AG04449 (cell line): ENCODE measurements at regions not wholly inside any gene's neighbourhood (a gene's known extent, or its start where the extent isn't known, plus 50 kb on each side); places are given as distances from the start of the nearest gene placed in this dataset.

Source experiments
- CTCF ChIA-PET: fragments of 350-600 bp; formaldehyde crosslinking; extraction: SDS; loops from one replicate; lab custom pipeline; 2021; ENCODE audit warnings: antibody characterized with exemption; lab: Yijun Ruan, JAX
- POLR2A ChIA-PET: fragments of 400-600, 350-600 bp; formaldehyde crosslinking; extraction: SDS; loops from one replicate; lab custom pipeline; 2020; ENCODE audit warnings: antibody characterized with exemption, inconsistent platforms; lab: Yijun Ruan, JAX
- DNase-seq: peaks from one replicate; pipeline ENCODE4 v3.0.0-alpha.2; 2010; ENCODE audit warnings: low read depth, low spot score
- H3K4me3 ChIP-seq: 2 replicates; pipeline ENCODE4 v1.5.1; 2011; ENCODE audit warnings: low read depth, mild to moderate bottlenecking, control low read depth, low read length
- TF ChIP-seq, protein P1 (sequence below): IDR thresholded peaks from one replicate; pipeline ENCODE4 v1.5.1; 2011; ENCODE audit warnings: mild to moderate bottlenecking, moderate library complexity, low read length, control low read depth, inconsistent platforms; ENCODE audit not compliant: insufficient read depth; ENCODE audit errors: missing control alignments

- CTCF ChIA-PET, result interaction anchor here (0.9 kb wide), 1 partner anchor 15 kb away, joined by 3 read pairs; no protein-coding TSS in a partner anchor
Observed at GRCh38 chr18:25469489-25469888, 117.5 kb upstream of the ZNF521 start.

GRCh38 chr18:25467226-25467987, 115.4 kb upstream of the ZNF521 start:
- H3K4me3 ChIP-seq, result no peak overlapping the region
- TF ChIP-seq, protein P1, sequence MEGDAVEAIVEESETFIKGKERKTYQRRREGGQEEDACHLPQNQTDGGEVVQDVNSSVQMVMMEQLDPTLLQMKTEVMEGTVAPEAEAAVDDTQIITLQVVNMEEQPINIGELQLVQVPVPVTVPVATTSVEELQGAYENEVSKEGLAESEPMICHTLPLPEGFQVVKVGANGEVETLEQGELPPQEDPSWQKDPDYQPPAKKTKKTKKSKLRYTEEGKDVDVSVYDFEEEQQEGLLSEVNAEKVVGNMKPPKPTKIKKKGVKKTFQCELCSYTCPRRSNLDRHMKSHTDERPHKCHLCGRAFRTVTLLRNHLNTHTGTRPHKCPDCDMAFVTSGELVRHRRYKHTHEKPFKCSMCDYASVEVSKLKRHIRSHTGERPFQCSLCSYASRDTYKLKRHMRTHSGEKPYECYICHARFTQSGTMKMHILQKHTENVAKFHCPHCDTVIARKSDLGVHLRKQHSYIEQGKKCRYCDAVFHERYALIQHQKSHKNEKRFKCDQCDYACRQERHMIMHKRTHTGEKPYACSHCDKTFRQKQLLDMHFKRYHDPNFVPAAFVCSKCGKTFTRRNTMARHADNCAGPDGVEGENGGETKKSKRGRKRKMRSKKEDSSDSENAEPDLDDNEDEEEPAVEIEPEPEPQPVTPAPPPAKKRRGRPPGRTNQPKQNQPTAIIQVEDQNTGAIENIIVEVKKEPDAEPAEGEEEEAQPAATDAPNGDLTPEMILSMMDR, result no peak
- CTCF ChIA-PET, result interaction anchor here (0.8 kb wide), 1 partner anchor 9 kb away, joined by 3 read pairs; no protein-coding TSS in a partner anchor
- POLR2A ChIA-PET, result no interaction called here
- no peak for DNase-seq

More at GRCh38 chr18:25469489-25469888, 117.5 kb upstream of the ZNF521 start:
- no peak overlapping the region for H3K4me3 ChIP-seq
- POLR2A ChIA-PET, result no interaction called here
- DNase-seq, result no peak
- TF ChIP-seq, protein P1, result no peak

DNA sequence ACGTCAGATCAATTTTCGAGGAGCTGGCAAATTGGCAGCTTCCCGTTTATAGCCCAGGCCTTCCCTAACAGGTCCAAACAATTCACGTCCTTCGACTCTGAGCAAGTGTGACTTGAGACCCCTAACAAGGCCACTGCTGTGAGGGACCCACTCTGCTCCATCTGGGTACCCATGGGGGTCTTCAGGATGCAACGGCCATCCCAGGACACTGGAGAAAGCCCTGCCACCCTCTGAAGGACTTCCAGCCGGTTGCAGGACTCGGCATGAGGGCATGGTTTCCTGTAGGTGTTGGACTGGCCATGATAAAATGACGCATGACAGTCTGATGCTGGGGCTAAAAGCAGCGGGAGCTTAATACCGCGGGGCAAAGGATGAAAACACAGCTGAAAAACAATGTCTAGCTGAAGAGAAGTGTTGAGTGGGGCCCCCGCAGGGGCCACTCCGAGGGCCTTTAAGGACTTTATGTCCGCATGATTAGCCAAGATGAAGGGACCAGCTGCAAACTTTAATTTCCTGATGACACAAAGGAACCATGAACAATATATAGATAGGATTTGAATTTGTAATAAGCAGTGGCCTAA, 113.3 kb upstream of the ZNF521 start:
- POLR2A ChIA-PET, result no interaction called here
- TF ChIP-seq, protein P1, result no peak
- CTCF ChIA-PET, result no interaction called here

GRCh38 chr18:25464227-25464626, 112.3 kb upstream of the ZNF521 start:
- DNase-seq, result peak; percentile 59
- ChIA-PET POLR2A (no interaction called here), CTCF (no interaction called here)
- H3K4me3 ChIP-seq, result no peak overlapping the region
- TF ChIP-seq, protein P1, result no peak

More for the DNA sequence above, 113.3 kb upstream of the ZNF521 start:
- H3K4me3 ChIP-seq, result no peak overlapping the region
- no peak for DNase-seq

DNA sequence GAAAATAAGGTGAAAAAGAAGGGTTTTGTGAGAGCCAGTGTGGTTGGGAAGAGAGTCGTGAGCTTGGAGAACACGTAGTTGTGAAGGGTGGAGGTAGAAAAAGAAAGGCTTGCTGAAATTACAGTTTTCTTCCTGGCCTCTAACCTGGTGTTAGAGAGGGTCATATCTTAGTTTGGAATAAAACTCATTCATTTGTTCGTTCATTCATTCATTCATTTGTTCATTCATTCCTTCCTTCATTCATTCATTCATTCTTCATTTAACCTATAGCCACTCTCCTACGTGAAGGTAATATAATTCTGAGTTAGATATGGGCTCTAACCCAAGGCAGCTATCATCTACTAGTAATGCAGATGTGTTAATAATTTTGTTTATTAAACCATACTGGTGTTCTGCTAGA, 111.8 kb upstream of the ZNF521 start:
- ChIA-PET CTCF (no interaction called here), POLR2A (no interaction called here)
- TF ChIP-seq, protein P1, result no peak
- H3K4me3 ChIP-seq, result no peak overlapping the region
- no peak for DNase-seq

DNA sequence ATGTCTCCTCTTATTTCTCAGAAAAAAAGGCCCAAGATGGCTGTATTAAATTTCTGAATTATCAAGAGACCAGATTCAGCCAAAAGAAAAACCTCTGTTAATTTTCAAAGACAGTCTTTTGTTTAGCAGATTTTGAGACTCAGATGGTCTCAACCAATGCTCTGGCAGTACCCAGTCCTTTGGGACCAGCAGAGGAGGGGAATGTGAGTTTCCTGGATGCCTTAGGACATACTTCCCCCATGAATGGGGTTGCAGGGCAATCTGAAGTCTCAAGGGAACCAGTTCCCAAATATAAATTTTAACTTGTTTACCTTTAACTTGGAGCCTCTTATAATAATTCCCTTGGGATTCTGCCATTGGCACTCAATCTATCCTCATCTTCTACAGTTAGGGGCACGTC, 107.8 kb upstream of the ZNF521 start:
- H3K4me3 ChIP-seq, result no peak overlapping the region
- TF ChIP-seq, protein P1, result no peak
- POLR2A ChIA-PET, result no interaction called here
- CTCF ChIA-PET, result no interaction called here
- no peak for DNase-seq
